HCT116 (cell line): ENCODE measurements at regions not wholly inside any gene's neighbourhood (a gene's known extent, or its start where the extent isn't known, plus 50 kb on each side); places are given as distances from the start of the nearest gene placed in this dataset.

Experiments
- CEBPB ChIP-seq: IDR thresholded peaks from 2 replicates; pipeline ENCODE4 v1.6.1; 2012; ENCODE audit warnings: low read depth
- CTCF ChIP-seq, 3 experiments: fragments of 200-600 bp in 1 of 3; sonication (generic) in 1 of 3; IDR thresholded peaks in 2 of 3; conservative IDR thresholded peaks in 1 of 3; 2 replicates each; pipeline ENCODE4 v1.5.1; 2012 to 2017; ENCODE audit warnings: low read depth in 2 of 3, low read length in 2 of 3, antibody characterized with exemption in 1 of 3, borderline replicate concordance in 1 of 3, control low read depth in 1 of 3, mild to moderate bottlenecking in 1 of 3, mixed read lengths in 1 of 3, mixed run types in 1 of 3, moderate library complexity in 1 of 3; ENCODE audit not compliant: insufficient read depth in 1 of 3
- EZH2 ChIP-seq: fragments of 200-600 bp; sonication (generic); IDR thresholded peaks from 2 replicates; pipeline ENCODE4 v1.6.1; 2017; ENCODE audit warnings: antibody characterized with exemption, mixed run types
- EZH2phosphoT487 ChIP-seq: fragments of 200-600 bp; IDR thresholded peaks from 2 replicates; pipeline ENCODE4 v1.6.1; 2018; ENCODE audit warnings: antibody characterized with exemption, borderline replicate concordance
- FOSL1 ChIP-seq: IDR thresholded peaks from 2 replicates; pipeline ENCODE4 v1.6.1; 2012; ENCODE audit warnings: low read depth
- MAX ChIP-seq: IDR thresholded peaks from 2 replicates; pipeline ENCODE4 v1.6.1; 2012
- POLR2A ChIP-seq: IDR thresholded peaks from 2 replicates; pipeline ENCODE4 v1.7.0; 2011; ENCODE audit warnings: borderline replicate concordance; ENCODE audit not compliant: insufficient read depth, insufficient read length; ENCODE audit errors: extremely low read depth
- POLR2AphosphoS5 ChIP-seq: IDR thresholded peaks from 2 replicates; pipeline ENCODE4 v1.6.1; 2011; ENCODE audit warnings: mild to moderate bottlenecking, low read depth, low read length, moderate library complexity
- RAD21 ChIP-seq: IDR thresholded peaks from 2 replicates; pipeline ENCODE4 v1.6.1; 2012; ENCODE audit warnings: low read depth, mild to moderate bottlenecking
- SIN3A ChIP-seq: IDR thresholded peaks from 2 replicates; pipeline ENCODE4 v1.6.1; 2012; ENCODE audit warnings: low read depth
- SP1 ChIP-seq: IDR thresholded peaks from 2 replicates; pipeline ENCODE4 v1.6.1; 2012; ENCODE audit warnings: low read depth
- TCF7L2 ChIP-seq: IDR thresholded peaks from 2 replicates; pipeline ENCODE4 v1.7.0; 2011; ENCODE audit warnings: borderline replicate concordance, inconsistent platforms; ENCODE audit not compliant: insufficient read depth, insufficient read length; ENCODE audit errors: extremely low read depth
- YY1 ChIP-seq: IDR thresholded peaks from 2 replicates; pipeline ENCODE4 v1.6.1; 2011; ENCODE audit warnings: low read length, low read depth, moderate library complexity, mild to moderate bottlenecking; ENCODE audit not compliant: insufficient replicate concordance; ENCODE audit errors: extremely low read depth
- TF ChIP-seq, protein P1 (sequence below): IDR thresholded peaks from 2 replicates; pipeline ENCODE4 v1.6.1; 2012

DNA sequence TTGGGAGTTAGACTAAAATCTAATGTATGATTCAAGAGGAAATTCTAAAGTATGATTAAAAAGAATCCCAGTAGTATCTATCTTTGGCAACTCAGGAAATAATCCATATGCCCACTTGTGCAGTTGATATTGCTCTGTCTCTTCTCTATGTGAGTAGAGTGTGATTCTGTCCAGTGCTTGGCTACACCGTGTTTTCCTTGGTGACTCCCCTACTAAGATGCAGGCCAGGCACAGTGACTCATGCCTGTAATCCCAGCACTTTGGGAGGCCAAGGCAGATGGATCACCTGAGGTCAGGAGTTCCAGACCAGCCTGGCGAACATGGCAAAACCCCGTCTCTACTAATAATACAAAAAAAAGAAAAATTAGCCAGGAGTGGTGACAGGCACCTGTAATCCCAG is 495.4 kb downstream of the MAT2B start:
- TF ChIP-seq EZH2 (no peak), CTCF (IDR thresholded peaks at IDR 0.05 in 2 of 3, conservative IDR thresholded peaks at IDR 0.05 in 1 of 3; ENCODE audit: borderline replicate concordance in 1 of 3, insufficient read depth in 1 of 3, low read depth in 2 of 3, low read length in 2 of 3) (no peak), POLR2A (no peak), SP1 (no peak), POLR2AphosphoS5 (no peak), FOSL1 (no peak), RAD21 (no peak), TCF7L2 (no peak), MAX (no peak), CEBPB (no peak), YY1 (no peak), SIN3A (no peak), EZH2phosphoT487 (no peak)
- TF ChIP-seq, protein P1, sequence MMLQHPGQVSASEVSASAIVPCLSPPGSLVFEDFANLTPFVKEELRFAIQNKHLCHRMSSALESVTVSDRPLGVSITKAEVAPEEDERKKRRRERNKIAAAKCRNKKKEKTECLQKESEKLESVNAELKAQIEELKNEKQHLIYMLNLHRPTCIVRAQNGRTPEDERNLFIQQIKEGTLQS: no peak
